ENCODE measurements at regions not wholly inside any gene's neighbourhood (a gene's known extent, or its start where the extent isn't known, plus 50 kb on each side); places are given as distances from the start of the nearest gene placed in this dataset.
"Not testable (repeated sequence)": the region's sequence is repeated elsewhere in the genome, so short reads cannot be mapped to it uniquely, and the experiment has no call there.

GRCh38 chr6:119832411-119832810 lies 482.9 kb upstream of the MAN1A1 start:
- TF ChIP-seq CTCF (IDR thresholded peaks at IDR 0.05; ENCODE audit: insufficient read depth, low read depth, low read length) = no peak
- DNase-seq (ENCODE audit: low read depth) = no peak

GRCh38 chr6:119830494-119831295 lies 481.1 kb upstream of the MAN1A1 start:
- no peak for TF ChIP-seq CTCF (IDR thresholded peaks at IDR 0.05; ENCODE audit: insufficient read depth, low read depth, low read length)
- DNase-seq (ENCODE audit: low read depth) = no peak

More at GRCh38 chr6:119832411-119832810, 482.9 kb upstream of the MAN1A1 start:
- H3K4me3 ChIP-seq (ENCODE audit: low read depth, low read length) = no peak overlapping the region

GRCh38 chr6:119830069-119830468 lies 480.5 kb upstream of the MAN1A1 start:
- no peak for DNase-seq (ENCODE audit: low read depth)
- TF ChIP-seq CTCF (IDR thresholded peaks at IDR 0.05; ENCODE audit: insufficient read depth, low read depth, low read length) = no peak
- no peak overlapping the region for H3K4me3 ChIP-seq (ENCODE audit: low read depth, low read length)

More at GRCh38 chr6:119830494-119831295, 481.1 kb upstream of the MAN1A1 start:
- no peak overlapping the region for H3K4me3 ChIP-seq (ENCODE audit: low read depth, low read length)

- DNase-seq (ENCODE audit: low read depth) = peak; percentile 7
- H3K4me3 ChIP-seq (ENCODE audit: low read depth, low read length) = not testable (repeated sequence)
These were observed 479.9 kb upstream of the MAN1A1 start for GRCh38 chr6:119829499-119829898.

- no peak for TF ChIP-seq CTCF (IDR thresholded peaks at IDR 0.05; ENCODE audit: insufficient read depth, low read depth, low read length)
- no peak overlapping the region for H3K4me3 ChIP-seq (ENCODE audit: low read depth, low read length)
- DNase-seq (ENCODE audit: low read depth) = no peak
These were observed 479.4 kb upstream of the MAN1A1 start for GRCh38 chr6:119829006-119829405.

- no peak for TF ChIP-seq CTCF (IDR thresholded peaks at IDR 0.05; ENCODE audit: insufficient read depth, low read depth, low read length)
- H3K4me3 ChIP-seq (ENCODE audit: low read depth, low read length) = no peak overlapping the region
- no peak for DNase-seq (ENCODE audit: low read depth)
These were observed 471.8 kb upstream of the MAN1A1 start for GRCh38 chr6:119821380-119821779.

- no peak for TF ChIP-seq CTCF (IDR thresholded peaks at IDR 0.05; ENCODE audit: insufficient read depth, low read depth, low read length)
- H3K4me3 ChIP-seq (ENCODE audit: low read depth, low read length) = no peak overlapping the region
- no peak for DNase-seq (ENCODE audit: low read depth)
These were observed 469.3 kb upstream of the MAN1A1 start for GRCh38 chr6:119818876-119819275.
